DMS53 (cell line): ENCODE measurements at regions not wholly inside any gene's neighbourhood (a gene's known extent, or its start where the extent isn't known, plus 50 kb on each side); places are given as distances from the start of the nearest gene placed in this dataset.
"Not testable (repeated sequence)": the region's sequence is repeated elsewhere in the genome, so short reads cannot be mapped to it uniquely, and the experiment has no call there.

Source experiments
- DNase-seq: peaks from one replicate; lab custom pipeline; 2025; lab: John Stamatoyannopoulos, UW

DNA sequence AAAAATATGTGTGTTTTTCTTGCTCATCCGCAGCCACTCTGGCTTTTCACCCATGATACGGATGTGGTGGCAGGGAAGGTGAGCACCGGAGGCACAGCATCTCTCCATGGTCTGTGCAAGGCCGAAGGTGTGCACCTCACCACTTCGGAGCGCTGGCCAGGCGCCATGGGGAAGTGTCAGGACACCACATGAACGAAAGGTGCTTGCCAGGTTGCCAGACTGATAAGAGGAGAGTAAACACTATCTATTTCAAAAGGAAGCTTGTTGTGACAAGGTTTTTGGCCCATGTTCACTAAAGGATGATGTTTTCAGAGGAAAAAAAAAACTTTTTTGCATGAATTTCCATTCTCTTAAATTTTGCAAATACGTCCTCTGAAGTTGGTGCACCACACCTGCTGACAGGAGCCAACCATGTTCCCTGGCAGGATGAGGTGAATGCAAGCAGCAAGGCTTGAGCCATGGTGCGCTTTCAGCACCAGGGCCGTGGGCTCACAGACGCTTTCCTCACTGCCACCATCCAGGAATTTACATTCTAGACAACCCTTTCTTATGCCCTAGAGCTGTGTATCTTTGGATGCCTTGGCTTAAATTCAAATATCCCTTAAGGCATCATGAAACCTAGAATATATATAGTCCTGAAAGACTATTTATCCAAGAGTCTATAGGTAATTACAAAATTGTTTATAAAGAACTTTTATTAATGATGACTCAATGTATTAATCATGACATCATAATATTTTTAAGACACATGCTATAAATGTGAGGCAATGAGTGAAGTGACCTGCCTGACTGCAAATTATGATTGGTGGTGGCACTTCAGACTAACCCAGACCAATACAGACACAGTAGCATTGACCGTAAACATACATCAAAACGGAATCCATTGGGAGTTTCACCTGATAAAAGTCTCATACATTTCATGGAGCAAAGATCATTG is 234.5 kb downstream of the TFAP2A start:
- no peak for DNase-seq

DNA sequence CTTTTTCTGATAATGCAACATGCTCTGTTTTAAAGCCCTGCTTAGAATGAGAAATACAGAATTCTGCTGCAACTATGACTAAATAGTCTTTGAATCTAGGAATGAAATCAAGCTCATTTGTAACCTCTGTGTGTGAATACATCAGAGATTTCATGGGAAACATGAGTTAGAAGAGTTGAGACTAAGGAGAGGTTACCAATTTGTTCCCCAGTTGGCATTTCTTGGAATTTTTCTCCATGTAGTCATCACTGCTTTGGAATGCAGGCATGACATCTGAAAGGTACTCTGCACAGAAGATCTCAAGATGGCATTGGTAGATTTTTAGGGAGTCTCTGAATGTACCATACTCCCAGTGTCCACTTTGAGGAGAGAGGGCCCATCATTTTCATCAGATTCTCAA is 237.2 kb downstream of the TFAP2A start:
- no peak for DNase-seq

DNA sequence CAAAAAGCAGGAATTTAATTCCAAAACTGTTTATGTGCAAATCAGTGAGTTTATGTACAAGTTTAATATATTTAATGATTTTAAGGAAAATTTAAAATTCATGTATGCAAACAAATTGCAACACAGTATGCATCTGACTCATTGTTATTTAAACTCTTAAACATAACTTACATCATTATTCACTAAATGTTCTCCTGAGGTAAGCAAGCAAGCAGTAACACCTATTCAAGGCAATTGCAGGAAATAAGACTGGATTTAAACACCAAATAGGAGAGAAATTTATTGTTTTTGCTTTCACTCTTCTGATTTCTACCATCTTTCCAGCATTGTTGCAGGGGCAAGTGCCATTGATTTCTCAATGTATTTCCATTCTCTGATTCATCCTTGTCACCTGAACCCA is 239.5 kb downstream of the TFAP2A start:
- DNase-seq = no peak

DNA sequence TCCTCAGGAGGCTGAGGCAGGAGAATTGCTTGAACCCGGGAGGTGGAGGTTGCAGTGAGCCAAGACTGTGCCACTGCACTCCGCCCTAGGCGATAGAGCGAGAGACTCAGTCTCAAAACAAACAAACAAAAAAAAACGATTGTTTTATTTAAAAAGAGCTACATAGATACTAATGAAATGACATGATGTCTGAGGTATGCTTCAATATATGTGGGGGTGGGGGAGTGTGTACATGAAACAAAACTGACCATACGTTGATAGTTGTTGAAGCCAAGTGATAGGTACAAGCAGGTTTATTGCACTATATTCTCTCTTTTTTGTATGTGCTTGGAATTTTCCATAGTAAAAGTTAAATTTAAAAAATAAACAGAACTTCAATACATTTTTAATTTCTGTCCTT is 240.1 kb downstream of the TFAP2A start:
- no peak for DNase-seq

DNA sequence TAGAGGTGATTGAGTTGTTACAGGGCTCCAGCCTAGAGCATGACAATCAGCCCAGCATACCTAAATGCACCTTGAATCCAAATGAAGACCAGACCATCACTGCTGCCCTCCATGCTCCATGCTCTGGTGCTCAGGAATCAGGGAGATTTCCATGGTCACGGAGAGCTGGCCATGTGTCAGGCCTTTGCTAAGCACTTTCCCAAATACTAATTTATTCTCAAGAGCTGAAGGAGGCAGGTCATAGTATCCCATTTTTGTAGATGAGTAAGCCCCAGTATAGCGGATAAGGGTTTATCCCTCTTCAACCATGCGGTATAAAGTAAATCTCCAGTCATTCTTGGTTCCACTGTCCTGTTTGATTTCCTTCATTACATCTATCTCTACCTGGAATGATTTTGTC is 240.8 kb downstream of the TFAP2A start:
- no peak for DNase-seq

DNA sequence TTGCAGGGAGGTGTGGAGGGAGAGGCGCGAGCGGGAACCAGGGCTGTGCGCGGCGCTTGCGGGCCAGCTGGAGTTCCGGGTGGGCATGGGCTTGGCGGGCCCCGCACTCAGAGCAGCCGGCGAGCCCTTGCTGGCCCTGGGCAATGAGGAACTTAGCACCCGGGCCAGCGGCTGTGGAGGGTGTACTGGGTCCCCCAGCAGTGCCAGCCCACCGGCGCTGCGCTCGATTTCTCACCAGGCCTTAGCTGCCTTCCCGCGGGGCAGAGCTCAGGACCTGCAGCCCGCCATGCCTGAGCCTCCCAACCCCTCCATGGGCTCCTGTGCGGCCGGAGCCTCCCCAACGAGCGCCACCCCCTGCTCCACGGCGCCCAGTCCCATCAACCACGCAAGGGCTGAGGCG is 243.2 kb downstream of the TFAP2A start:
- DNase-seq = not testable (repeated sequence)

DNA sequence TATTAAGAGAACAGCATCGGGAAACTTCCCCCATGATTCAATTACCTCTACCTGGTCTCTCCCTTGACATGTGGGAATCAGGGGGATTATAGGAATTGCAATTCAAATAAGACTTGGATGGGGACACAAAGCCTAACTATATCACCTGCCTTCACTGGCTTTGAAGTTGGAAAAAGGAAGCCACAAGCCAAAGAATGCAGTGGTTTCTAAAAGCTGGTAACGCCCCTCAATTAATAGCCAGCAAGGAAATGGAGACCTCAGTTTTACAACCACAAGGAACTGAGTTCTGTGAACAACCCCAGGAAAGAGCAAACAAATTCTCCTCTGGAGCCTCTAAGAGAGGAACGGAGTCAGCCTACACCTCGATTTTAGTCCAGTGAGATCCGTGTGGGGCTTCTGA is 244.1 kb downstream of the TFAP2A start:
- DNase-seq = no peak

DNA sequence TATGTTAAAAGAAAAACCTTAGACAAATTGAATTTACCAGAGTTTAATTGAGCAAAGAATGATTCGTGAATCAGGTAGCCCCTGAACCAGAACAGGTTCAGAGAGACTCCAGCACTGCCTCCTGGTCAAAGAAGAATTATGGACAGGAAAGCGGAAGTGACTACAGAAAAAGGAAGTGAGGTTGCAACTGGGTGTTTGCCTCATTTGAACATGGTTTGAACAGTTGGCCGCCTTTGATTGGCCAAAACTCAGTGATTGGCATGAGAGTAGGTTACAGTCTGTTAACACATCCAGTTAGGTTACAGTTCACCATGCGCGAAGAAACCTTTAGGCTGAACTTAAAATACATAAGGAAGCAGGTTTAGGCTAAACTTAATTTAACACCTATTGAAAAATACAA is 248.8 kb downstream of the TFAP2A start:
- no peak for DNase-seq

DNA sequence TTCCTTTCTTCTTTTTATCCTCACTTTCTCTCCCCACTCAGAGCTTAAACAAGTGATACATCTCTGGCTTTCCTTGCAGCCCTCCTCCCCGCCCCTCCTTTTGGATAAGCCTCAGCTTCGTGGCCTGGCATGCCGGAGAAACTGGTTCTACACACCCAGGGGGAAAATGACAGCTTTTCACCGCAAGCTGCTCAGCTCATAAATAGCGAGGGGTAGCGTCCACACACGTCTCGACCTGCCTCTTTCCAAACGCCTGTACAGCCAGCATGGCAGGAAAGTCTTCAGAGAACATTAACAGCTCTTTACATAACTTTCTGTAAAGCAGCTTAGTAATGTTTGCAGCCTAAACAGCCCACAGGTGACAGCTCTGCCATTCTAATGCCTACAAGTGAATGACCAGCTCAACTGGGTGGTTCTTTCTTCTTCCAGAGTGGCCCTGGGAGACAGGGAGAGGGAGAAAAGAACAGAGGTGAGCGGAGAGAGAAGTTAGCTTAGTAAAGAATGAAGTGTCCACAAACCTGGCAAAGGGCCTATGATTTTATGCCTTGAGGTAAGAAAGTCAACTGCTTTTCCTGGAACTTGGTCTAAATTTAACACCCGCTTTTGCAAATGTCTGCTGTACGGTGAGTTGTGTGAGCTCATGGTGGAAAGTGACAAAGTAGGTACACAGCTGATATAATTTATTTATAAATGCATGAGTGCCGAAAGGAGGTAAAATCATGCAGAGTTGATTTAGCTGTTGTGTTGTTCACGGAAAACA is 251.5 kb downstream of the TFAP2A start:
- no peak for DNase-seq

DNA sequence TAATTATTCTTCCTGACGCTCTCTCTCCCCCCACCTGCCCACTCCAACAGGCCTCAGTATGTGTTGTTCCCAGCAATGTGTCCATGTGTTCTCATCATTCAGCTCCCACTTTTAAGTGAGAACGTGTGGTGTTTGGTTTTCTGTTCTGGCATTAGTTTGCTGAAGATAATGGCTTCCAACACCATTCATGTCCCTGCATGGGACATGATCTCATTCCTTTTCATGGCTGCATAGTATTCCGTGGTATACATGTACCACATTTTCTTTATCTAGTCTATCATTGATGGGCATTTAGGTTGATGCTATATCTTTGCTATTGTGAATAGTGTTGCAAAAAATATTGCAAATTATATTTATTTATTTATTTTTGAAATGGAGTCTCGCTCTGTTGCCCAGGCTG is 258.0 kb downstream of the TFAP2A start:
- no peak for DNase-seq

DNA sequence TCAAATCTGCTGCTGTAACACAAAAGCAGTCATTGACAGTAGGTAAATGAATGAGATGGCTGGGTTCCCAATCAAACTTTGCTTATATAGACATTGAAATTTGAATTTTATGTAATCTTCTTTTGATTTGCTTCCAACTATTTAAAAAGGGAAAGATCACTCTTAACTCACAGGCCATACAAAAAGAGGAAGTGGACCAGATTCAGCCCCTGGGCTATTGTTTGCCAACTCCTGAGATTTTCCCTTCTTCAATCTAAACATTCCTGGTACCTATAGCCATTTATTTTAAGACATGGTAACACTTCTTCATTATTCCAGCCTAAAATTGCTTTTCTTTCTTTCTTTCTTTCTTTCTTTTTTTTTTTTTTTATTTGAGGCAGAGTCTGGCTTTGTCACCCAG is 260.6 kb downstream of the TFAP2A start:
- DNase-seq = no peak

DNA sequence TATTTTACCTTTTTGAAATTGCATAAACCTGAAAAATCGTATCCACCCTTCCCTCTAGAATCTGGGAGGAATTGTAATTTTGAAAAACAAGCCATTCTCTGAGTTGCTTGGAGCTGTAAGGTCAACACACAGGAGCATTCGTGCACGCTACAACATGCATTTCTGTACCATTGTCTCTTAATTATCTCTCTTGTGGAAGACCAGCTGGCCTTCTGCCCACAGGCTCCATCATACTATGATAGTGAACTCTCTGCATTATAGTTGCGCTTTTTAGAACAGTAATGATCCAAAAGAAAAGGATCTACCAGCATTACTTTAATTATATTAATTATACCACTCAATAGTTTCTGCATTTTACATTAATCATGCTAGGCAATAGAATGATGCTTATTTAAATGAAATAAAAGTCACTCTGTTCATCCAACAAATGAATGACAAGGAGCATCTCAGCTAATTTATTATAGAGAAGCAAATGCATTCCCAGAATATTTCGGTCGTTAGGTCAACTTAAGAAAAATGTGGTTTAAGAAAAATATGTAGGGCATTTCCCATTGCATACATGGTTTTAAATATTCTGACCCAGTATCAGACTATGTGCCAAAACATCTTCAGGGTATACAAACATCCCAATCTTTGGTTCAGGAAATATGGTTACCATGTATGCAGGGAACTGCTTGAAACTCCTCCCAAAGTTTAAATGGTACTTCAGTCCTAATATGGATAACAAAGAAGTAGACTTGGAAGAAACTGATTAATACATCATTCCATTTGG is 263.5 kb downstream of the TFAP2A start:
- DNase-seq = no peak

DNA sequence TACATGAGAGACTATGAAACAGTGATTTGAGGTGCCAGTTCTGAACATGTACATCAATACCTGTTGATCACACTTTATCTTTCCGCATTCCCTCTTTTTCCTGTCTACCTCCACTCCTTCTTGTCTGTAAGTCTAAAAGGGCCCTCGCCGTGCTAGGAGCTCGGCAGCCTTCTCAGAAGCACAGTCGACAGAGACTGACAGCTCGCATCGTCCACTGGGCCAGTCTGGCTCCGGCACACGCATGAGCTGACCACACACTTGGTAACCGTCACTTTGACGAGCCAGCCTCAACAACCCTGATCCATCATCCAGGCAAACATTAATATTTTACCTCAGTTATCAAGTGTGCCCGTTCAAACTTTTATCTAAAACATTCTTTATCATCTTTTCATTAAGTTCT is 265.3 kb downstream of the TFAP2A start:
- DNase-seq = no peak

DNA sequence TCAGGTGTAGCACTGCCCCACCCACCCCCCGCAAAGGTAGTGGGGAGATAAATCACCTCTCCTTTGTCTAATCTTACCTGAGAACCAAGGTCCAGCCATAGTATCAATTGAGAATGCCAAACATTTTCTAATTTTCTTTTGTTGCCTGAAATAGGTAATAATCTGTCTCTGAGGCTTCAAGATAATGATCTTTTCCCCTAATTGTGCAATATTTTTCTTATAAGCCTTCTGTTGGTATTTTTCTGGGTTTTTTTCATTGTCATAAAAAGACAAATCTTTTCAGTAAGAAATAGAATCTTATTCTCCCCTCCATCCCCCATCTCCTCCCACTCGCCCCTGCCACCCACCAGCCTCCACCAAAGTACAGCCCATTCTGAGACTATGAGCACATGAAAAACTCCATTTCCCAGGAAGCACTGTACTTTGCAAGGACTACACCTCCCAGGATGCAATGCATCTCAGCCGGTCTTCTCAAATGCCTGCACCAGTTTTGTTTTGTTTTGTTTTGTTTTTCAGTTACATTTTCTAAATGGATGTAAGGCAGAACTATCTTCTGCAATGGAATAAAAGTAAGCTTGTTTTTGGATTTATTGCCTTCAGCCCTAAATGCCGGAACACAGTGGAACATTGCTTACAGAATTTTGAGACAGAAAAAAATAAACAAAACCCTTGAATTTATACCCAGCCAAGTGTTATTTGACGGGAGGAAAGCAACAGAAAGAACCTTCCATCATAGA is 268.0 kb downstream of the TFAP2A start:
- peak; percentile 44 for DNase-seq

DNA sequence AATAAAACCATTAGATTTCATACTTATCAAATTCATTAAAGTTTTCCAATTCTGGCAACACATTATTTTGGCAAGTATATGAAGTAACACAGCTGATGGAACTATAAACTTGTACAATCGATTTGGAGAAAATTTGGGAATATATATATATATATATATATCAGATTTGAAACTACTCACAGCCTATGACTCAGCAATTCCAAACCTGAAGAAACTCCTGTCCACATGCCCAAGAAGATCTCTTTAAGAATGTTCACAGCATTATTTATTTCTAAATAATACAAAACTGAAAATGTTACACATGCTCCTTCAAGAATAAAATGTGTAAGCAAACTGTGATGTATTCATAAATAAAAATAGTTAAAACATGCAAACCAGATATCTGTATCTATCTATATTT is 270.1 kb downstream of the TFAP2A start:
- no peak for DNase-seq

DNA sequence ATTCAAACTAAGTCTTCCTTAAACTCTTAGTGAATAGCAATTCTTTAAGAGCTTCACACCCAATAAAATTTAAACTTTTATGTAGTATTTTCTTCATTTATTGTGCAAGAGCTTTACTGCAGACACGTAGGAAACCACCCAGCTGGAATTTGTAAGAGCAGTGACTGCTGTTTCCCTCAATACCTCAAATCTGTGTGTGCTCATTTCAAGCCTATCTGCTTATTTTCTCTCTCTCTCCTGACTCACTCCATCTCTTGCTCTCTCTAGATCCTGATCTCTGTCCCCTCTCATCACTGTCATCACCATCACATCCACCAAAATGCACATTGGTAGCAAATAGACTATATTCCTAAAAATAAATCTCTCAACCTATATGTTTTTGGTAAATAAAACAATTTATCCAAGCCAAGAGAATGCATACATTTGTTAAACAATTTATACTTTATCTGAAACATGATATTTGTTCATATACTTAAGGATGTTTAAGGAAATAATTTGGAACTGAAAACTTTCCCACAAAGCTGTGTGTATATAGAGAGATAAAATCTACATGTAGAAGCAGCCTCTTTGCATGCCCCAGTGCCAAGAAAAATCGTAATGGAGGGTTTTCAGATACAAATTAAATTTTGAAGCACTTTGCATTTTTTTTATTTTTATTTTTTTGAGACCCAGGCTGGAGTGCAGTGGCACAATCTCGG is 273.0 kb downstream of the TFAP2A start:
- DNase-seq = no peak

DNA sequence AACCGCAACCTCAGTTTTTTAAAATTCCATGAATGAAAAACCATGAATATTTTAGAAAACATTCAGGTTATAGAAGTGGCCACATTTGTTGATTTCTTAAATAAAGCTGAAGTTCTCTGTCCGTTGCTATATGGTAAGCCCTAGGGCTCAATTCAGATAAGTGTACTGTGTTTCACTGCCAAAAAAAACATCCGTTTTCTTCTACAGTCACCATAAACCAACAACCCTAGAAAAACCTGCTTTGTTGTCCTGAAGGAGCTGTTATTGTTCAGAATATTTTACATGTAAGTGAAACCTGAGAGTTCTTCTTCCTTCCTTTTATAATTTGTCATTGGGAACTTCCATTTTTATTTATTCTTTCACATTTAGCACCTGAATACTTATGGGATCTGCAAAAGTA is 274.1 kb downstream of the TFAP2A start:
- DNase-seq = no peak

DNA sequence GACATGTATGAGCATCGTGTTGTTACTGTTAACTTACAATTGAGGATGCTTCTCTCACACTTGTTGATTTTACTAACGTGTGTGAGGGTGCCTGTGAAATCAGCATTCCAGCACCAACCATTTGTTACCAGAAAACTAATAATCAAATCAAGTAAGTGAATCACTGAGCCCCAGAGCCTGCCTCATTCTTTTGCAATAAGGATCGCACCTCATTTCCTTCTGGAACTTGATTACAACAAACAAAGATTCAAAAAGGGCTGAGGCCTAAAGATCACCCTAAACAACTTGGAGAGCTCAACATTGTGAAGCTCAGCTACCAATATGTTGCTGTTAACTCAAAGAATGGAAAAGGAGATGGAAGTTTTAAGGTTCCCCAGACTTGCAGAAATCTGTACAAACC is 274.7 kb downstream of the TFAP2A start:
- no peak for DNase-seq

DNA sequence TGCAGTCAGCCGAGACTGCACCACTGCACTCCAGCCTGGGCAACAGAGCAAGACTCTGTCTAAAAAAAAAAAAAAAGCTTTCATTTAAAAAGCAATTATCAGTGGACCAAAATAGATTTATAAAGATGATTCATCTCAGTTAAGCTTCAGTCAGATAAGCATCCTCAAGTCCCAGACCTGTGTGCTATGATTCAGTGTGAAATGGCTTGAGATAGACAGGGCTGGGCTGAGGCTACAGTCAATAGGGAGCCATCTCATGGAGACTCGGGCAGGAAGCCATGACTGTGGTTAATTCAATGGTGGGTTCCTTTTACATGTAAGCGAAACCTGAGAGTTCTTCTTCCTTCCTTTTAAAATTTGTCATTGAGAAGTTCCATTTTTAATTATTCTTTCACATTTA is 276.0 kb downstream of the TFAP2A start:
- no peak for DNase-seq

DNA sequence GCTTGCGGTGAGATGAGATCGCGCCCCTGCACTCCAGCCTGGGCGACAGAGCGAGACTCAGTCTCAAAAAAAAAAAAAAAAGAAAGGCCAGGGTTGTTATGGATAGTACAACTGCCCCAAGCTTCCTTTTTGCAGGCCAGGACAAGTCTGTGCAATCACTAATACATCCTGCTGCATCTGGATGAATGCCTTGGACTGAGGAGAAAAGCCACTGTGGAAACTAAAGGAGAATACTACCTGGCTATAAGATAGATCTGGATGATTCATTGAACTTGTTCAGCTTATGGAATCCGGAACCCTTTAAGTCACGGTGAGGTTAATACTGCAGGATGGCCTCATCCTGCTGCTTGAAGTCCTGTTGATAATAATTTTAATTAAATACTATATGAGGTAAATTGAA is 278.2 kb downstream of the TFAP2A start:
- DNase-seq = no peak

DNA sequence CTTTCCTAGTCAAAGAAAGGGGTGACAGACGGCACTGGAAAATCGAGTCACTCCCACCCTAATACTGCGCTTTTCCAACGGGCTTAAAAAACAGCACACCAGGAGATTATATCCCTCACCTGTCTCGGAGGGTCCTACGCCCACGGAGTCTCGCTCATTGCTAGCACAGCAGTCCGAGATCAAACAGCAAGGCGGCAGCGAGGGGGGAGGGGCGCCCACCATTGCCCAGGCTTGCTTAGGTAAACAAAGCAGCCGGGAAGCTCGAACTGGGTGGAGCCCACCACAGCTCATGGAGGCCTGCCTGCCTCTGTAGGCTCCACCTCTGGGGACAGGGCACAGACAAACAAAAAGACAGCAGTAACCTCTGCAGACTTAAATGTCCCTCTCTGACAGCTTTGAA is 280.7 kb downstream of the TFAP2A start:
- not testable (repeated sequence) for DNase-seq
